Neural progenitor cell (in vitro differentiated cells): ENCODE measurements at regions not wholly inside any gene's neighbourhood (a gene's known extent, or its start where the extent isn't known, plus 50 kb on each side); places are given as distances from the start of the nearest gene placed in this dataset.

ENCODE experiments used
- DNase-seq: peaks from one replicate; pipeline ENCODE4 v3.0.0-alpha.2; 2016; ENCODE audit warnings: low spot score
- H2AFZ ChIP-seq: fragments of 200-600 bp; sonication (generic); replicated peaks from 2 replicates; pipeline ENCODE4 v1.6.1; 2016; ENCODE audit warnings: antibody characterized with exemption
- H3F3A ChIP-seq: fragments of 200-600 bp; sonication (generic); 2 replicates; pipeline ENCODE4 v1.6.1; 2016; ENCODE audit warnings: antibody characterized with exemption, low read depth
- H3K27ac ChIP-seq: fragments of 200-600 bp; sonication (generic); 2 replicates; pipeline ENCODE4 v1.5.1; 2016; ENCODE audit warnings: mild to moderate bottlenecking
- H3K27me3 ChIP-seq: fragments of 200-600 bp; sonication (generic); 2 replicates; pipeline ENCODE4 v1.6.1; 2016; ENCODE audit warnings: mild to moderate bottlenecking, moderate library complexity
- H3K36me3 ChIP-seq: fragments of 200-600 bp; sonication (generic); 2 replicates; pipeline ENCODE4 v1.5.1; 2016
- H3K4me1 ChIP-seq: fragments of 200-600 bp; sonication (generic); 2 replicates; pipeline ENCODE4 v1.6.1; 2016; ENCODE audit warnings: mixed run types
- H3K4me2 ChIP-seq: fragments of 200-600 bp; sonication (generic); 2 replicates; pipeline ENCODE4 v1.6.1; 2016
- H3K4me3 ChIP-seq: fragments of 200-600 bp; sonication (generic); 2 replicates; pipeline ENCODE4 v1.5.1; 2016
- H3K79me2 ChIP-seq: fragments of 200-600 bp; sonication (generic); 2 replicates; pipeline ENCODE4 v1.6.1; 2016; ENCODE audit warnings: low read depth
- H3K9ac ChIP-seq: fragments of 200-600 bp; sonication (generic); 2 replicates; pipeline ENCODE4 v1.6.1; 2016
- H3K9me3 ChIP-seq: fragments of 200-600 bp; sonication (generic); 2 replicates; pipeline ENCODE4 v1.5.1; 2016; ENCODE audit warnings: low read depth
- H4K20me1 ChIP-seq: fragments of 200-600 bp; sonication (generic); 2 replicates; pipeline ENCODE4 v1.6.1; 2016; ENCODE audit warnings: low read depth
- H3K27ac Mint-ChIP-seq: 3 replicates; pipeline ENCODE4 v1.8.0; 2021; ENCODE audit warnings: mixed read lengths
- H3K27me3 Mint-ChIP-seq: 2 replicates; pipeline ENCODE4 v1.8.0; 2022; ENCODE audit warnings: low read depth, mild to moderate bottlenecking, inconsistent platforms, moderate library complexity, mixed read lengths; ENCODE audit not compliant: insufficient read depth
- H3K36me3 Mint-ChIP-seq: 3 replicates; pipeline ENCODE4 v1.8.0; 2021; ENCODE audit warnings: mixed read lengths
- H3K4me1 Mint-ChIP-seq: 3 replicates; pipeline ENCODE4 v1.8.0; 2021; ENCODE audit warnings: mixed read lengths
- H3K4me3 Mint-ChIP-seq: 3 replicates; pipeline ENCODE4 v1.8.0; 2021; ENCODE audit warnings: mild to moderate bottlenecking, moderate library complexity, mixed read lengths
- H3K9me3 Mint-ChIP-seq: 3 replicates; pipeline ENCODE4 v1.8.0; 2020; ENCODE audit warnings: mixed read lengths
- CTCF ChIP-seq: fragments of 200-600 bp; sonication (generic); IDR thresholded peaks from 2 replicates; pipeline ENCODE4 v1.5.1; 2017; ENCODE audit warnings: antibody characterized with exemption, mild to moderate bottlenecking
- EZH2 ChIP-seq: fragments of 200-600 bp; sonication (generic); IDR thresholded peaks from 2 replicates; pipeline ENCODE4 v1.6.1; 2017; ENCODE audit warnings: antibody characterized with exemption, mild to moderate bottlenecking, moderate library complexity
- EZH2phosphoT487 ChIP-seq: fragments of 200-600 bp; sonication (generic); IDR thresholded peaks from 2 replicates; pipeline ENCODE4 v1.6.1; 2017; ENCODE audit warnings: antibody characterized with exemption

DNA sequence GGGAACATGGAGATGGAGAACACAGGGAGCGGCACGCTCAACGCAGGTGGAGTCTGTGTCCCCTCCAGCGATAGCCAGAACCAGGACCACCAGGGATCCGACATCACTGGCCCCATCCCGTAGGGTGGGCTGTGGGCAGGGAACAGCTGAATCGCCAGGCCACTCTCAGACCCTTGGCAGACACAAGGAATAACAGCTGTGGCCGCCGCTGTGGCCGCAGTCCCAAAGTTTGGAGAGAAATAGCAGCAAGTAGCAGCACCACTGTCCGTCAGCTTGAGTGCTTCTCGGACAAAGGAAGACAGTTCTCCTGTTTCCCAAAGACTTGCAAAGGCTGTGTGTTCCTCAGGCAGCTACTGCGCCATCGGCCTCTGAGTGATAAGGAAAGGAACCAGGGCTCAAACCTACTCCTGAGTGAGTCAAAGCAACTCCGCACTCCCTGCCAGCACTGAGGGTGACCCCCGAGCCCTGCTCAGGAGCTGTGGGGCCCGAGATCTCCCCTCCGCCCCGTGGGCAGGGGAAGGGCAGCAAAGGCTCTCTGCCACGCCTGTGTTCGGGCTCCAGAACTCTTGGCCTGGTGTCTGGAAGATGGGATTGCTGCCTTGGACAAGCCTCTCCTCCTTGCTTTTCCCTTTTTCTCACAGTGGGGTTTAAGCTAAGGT lies 82.3 kb upstream of the FAM20C start:
- H4K20me1 ChIP-seq: no peaks in the 10 kb centered on the region
- peaks cover 1% of the 10 kb centered on the region for H3K27me3 Mint-ChIP-seq
- no peak overlapping the region for H3K4me2 ChIP-seq
- no peaks in the 10 kb centered on the region for H3K79me2 ChIP-seq
- H3K36me3 ChIP-seq: no peaks in the 10 kb centered on the region
- no peaks in the 10 kb centered on the region for H3F3A ChIP-seq
- H3K27ac Mint-ChIP-seq: no peak overlapping the region
- TF ChIP-seq EZH2phosphoT487 (no peak), CTCF (no peak), EZH2 (no peak)
- no peaks in the 10 kb centered on the region for H3K4me1 Mint-ChIP-seq
- H3K4me3 ChIP-seq: no peak overlapping the region
- H2AFZ ChIP-seq: peak overlapping the region; percentile 88
- H3K9me3 ChIP-seq: no peaks in the 10 kb centered on the region
- no peaks in the 10 kb centered on the region for H3K27me3 ChIP-seq
- no peaks in the 10 kb centered on the region for H3K36me3 Mint-ChIP-seq
- H3K9ac ChIP-seq: no peak overlapping the region
- H3K9me3 Mint-ChIP-seq: peaks cover 17% of the 10 kb centered on the region
- no peaks in the 10 kb centered on the region for H3K4me1 ChIP-seq
- no peak overlapping the region for H3K27ac ChIP-seq
- no peak for DNase-seq
- no peak overlapping the region for H3K4me3 Mint-ChIP-seq

GRCh38 chr7:110557-111232 lies 81.7 kb upstream of the FAM20C start:
- no peaks in the 10 kb centered on the region for H3K36me3 Mint-ChIP-seq
- TF ChIP-seq EZH2phosphoT487: no peak
- TF ChIP-seq CTCF: no peak
- no peak for TF ChIP-seq EZH2
- H3K9me3 Mint-ChIP-seq: peaks cover 17% of the 10 kb centered on the region
- no peak overlapping the region for H3K27ac ChIP-seq
- no peak overlapping the region for H3K4me2 ChIP-seq
- H3K27me3 Mint-ChIP-seq: no peaks in the 10 kb centered on the region
- no peak overlapping the region for H3K4me3 Mint-ChIP-seq
- H3K9ac ChIP-seq: no peak overlapping the region
- no peaks in the 10 kb centered on the region for H3F3A ChIP-seq
- H2AFZ ChIP-seq: no peak overlapping the region
- H3K4me3 ChIP-seq: no peak overlapping the region
- no peak for DNase-seq
- H3K4me1 Mint-ChIP-seq: no peaks in the 10 kb centered on the region
- H3K27me3 ChIP-seq: no peaks in the 10 kb centered on the region
- H4K20me1 ChIP-seq: no peaks in the 10 kb centered on the region
- no peak overlapping the region for H3K27ac Mint-ChIP-seq
- no peaks in the 10 kb centered on the region for H3K4me1 ChIP-seq
- no peaks in the 10 kb centered on the region for H3K79me2 ChIP-seq
- no peaks in the 10 kb centered on the region for H3K36me3 ChIP-seq
- H3K9me3 ChIP-seq: no peaks in the 10 kb centered on the region

GRCh38 chr7:111591-111990 lies 80.8 kb upstream of the FAM20C start:
- no peak overlapping the region for H3K27ac Mint-ChIP-seq
- no peaks in the 10 kb centered on the region for H3K36me3 Mint-ChIP-seq
- Histone ChIP-seq H2AFZ (no peak overlapping the region), H3K4me3 (no peak overlapping the region), H3K9ac (no peak overlapping the region), H3K27me3 (no peaks in the 10 kb centered on the region), H3F3A (no peaks in the 10 kb centered on the region), H3K9me3 (no peaks in the 10 kb centered on the region), H3K4me1 (no peaks in the 10 kb centered on the region), H3K79me2 (no peaks in the 10 kb centered on the region), H3K36me3 (no peaks in the 10 kb centered on the region), H4K20me1 (no peaks in the 10 kb centered on the region), H3K4me2 (no peak overlapping the region), H3K27ac (no peak overlapping the region)
- TF ChIP-seq EZH2phosphoT487 (no peak), CTCF (no peak), EZH2 (no peak)
- no peak overlapping the region for H3K4me3 Mint-ChIP-seq
- peaks cover 3% of the 10 kb centered on the region for H3K27me3 Mint-ChIP-seq
- peaks cover 17% of the 10 kb centered on the region for H3K9me3 Mint-ChIP-seq
- H3K4me1 Mint-ChIP-seq: no peaks in the 10 kb centered on the region
- no peak for DNase-seq
